Type B pancreatic cell (in vitro differentiated cells): ENCODE measurements at regions not wholly inside any gene's neighbourhood (a gene's known extent, or its start where the extent isn't known, plus 50 kb on each side); places are given as distances from the start of the nearest gene placed in this dataset.

Experiments used
- DNase-seq: peaks from one replicate; pipeline ENCODE4 v3.0.0; 2021; ENCODE audit warnings: mixed read lengths; ENCODE audit not compliant: unreplicated experiment; ENCODE audit errors: extremely low spot score
- H3K27ac Mint-ChIP-seq: 2 replicates; pipeline ENCODE4 v1.8.0; 2021; ENCODE audit warnings: mild to moderate bottlenecking, mixed read lengths
- H3K27me3 Mint-ChIP-seq: 2 replicates; pipeline ENCODE4 v1.8.0; 2021; ENCODE audit warnings: mixed read lengths
- H3K36me3 Mint-ChIP-seq: 2 replicates; pipeline ENCODE4 v1.8.0; 2021; ENCODE audit warnings: mixed read lengths
- H3K4me1 Mint-ChIP-seq: one replicate; pipeline ENCODE4 v1.8.0; 2021; ENCODE audit warnings: mixed read lengths; ENCODE audit not compliant: unreplicated experiment
- H3K4me3 Mint-ChIP-seq: 2 replicates; pipeline ENCODE4 v1.8.0; 2021; ENCODE audit warnings: mild to moderate bottlenecking, mixed read lengths
- H3K9me3 Mint-ChIP-seq: 2 replicates; pipeline ENCODE4 v1.8.0; 2021; ENCODE audit warnings: mixed read lengths
- CTCF ChIP-seq: fragments of 200-600 bp; sonication (generic); conservative IDR thresholded peaks from 2 replicates; pipeline ENCODE4 v1.5.0; 2021; ENCODE audit warnings: antibody characterized with exemption, mild to moderate bottlenecking

DNA sequence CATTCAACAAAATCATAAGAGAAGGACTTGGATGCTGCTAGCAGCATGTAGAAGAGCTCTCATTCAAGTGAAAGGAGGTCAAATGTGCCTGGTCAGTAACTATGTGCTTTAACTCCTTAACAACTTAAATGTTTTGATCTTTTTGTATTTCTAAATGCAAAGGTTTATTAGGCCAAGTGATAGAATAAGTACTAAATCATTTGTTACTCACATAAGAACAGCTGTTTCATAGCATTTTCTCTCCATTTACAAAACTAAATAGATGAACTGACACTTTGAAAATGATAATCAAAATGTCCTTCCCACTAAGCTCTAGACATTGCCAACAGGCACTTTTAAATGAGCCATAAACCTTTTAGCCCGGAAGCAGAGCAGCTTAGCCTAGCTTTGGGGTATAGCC lies 254.3 kb upstream of the PRMT6 start:
- H3K36me3 Mint-ChIP-seq, result no peaks in the 10 kb centered on the region
- no peaks in the 10 kb centered on the region for H3K9me3 Mint-ChIP-seq
- DNase-seq, result no peak

DNA sequence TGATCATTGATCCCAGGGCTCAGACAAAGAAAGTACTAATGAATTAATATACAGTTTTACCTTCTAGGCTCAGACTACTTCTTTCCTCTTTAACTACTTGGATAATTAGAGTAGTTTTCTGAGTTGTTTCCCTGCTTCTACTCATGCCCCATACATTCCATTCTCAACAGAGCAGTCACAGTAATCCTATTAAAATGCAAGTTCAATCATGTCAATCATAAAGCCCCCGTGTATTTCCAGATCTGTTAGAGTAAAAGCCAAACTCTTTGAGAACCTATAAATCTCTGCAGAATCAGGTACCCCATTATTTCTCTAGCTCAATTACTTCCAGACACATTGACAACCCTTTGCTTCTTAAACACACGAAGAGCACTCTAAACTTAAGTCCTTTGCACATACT lies 242.1 kb upstream of the PRMT6 start:
- no peaks in the 10 kb centered on the region for H3K27me3 Mint-ChIP-seq
- no peaks in the 10 kb centered on the region for H3K36me3 Mint-ChIP-seq
- DNase-seq, result no peak
- TF ChIP-seq CTCF, result no peak
- peaks cover 9% of the 10 kb centered on the region for H3K9me3 Mint-ChIP-seq
- no peak overlapping the region for H3K4me3 Mint-ChIP-seq
- H3K4me1 Mint-ChIP-seq, result peaks cover 7% of the 10 kb centered on the region
- H3K27ac Mint-ChIP-seq, result no peak overlapping the region

More for the DNA sequence above, 254.3 kb upstream of the PRMT6 start:
- Mint-ChIP-seq H3K4me1 (no peaks in the 10 kb centered on the region), H3K4me3 (no peak overlapping the region), H3K27me3 (no peaks in the 10 kb centered on the region), H3K27ac (no peak overlapping the region)
- no peak for TF ChIP-seq CTCF

DNA sequence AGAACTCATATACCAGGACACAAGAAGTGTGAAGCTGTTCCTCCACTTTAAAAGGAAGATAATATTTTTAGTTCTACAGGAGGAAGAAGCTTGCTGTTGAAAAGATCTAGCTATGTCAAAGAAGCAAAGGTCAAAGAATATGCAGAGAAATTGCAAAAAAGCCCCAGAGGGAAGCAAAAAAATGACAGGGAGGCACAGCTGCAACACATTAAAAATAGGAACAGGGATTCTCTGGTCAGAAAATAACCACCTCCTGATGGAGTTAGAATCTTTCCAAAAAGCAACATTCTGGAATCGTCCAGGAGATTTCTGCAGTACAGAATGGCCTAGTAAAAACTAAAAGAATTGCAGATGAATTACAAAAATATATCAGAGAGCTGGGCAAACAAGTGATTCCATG lies 238.9 kb upstream of the PRMT6 start:
- DNase-seq, result no peak
- Mint-ChIP-seq H3K36me3 (no peaks in the 10 kb centered on the region), H3K27me3 (no peaks in the 10 kb centered on the region), H3K27ac (no peak overlapping the region), H3K4me3 (no peak overlapping the region), H3K4me1 (peaks cover 7% of the 10 kb centered on the region), H3K9me3 (no peaks in the 10 kb centered on the region)
- no peak for TF ChIP-seq CTCF

- H3K4me3 Mint-ChIP-seq, result no peak overlapping the region
Measured at GRCh38 chr1:106831511-106831910, 225.0 kb upstream of the PRMT6 start.

DNA sequence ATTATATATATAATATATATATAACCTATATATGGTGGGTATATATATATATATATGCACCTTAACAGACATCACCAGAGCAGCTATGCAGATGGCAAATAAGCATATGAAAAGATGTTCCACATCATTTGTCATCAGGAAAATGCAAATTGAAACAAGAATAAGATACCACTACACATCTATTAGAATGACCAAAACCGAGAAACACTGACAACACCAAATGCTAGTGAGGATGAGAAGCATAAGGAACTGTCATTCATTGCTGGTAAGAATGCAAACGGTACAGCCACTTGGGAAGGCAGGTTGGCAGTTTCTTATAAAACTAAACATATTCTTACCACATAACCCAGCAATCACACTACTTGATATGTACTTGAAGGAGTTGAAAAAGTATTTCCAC lies 219.8 kb upstream of the PRMT6 start:
- DNase-seq, result no peak
- Mint-ChIP-seq H3K27me3 (peaks cover 3% of the 10 kb centered on the region), H3K27ac (no peak overlapping the region), H3K4me3 (no peak overlapping the region), H3K4me1 (peaks cover 4% of the 10 kb centered on the region), H3K36me3 (no peaks in the 10 kb centered on the region), H3K9me3 (no peaks in the 10 kb centered on the region)
- no peak for TF ChIP-seq CTCF

More at GRCh38 chr1:106831511-106831910, 225.0 kb upstream of the PRMT6 start:
- no peak for TF ChIP-seq CTCF
- no peaks in the 10 kb centered on the region for H3K27me3 Mint-ChIP-seq
- peaks cover 4% of the 10 kb centered on the region for H3K9me3 Mint-ChIP-seq
- no peak for DNase-seq
- no peaks in the 10 kb centered on the region for H3K36me3 Mint-ChIP-seq
- no peak overlapping the region for H3K27ac Mint-ChIP-seq
- H3K4me1 Mint-ChIP-seq, result no peaks in the 10 kb centered on the region

- no peak for TF ChIP-seq CTCF
- Mint-ChIP-seq H3K36me3 (no peaks in the 10 kb centered on the region), H3K9me3 (no peaks in the 10 kb centered on the region), H3K4me1 (peaks cover 10% of the 10 kb centered on the region), H3K27me3 (peaks cover 3% of the 10 kb centered on the region), H3K4me3 (no peak overlapping the region), H3K27ac (no peak overlapping the region)
- DNase-seq, result no peak
Measured at GRCh38 chr1:106843518-106843917, 213.0 kb upstream of the PRMT6 start.
